Bronchial epithelial cell (primary cell): ENCODE measurements at regions not wholly inside any gene's neighbourhood (a gene's known extent, or its start where the extent isn't known, plus 50 kb on each side); places are given as distances from the start of the nearest gene placed in this dataset.
A peak's percentile ranks its signal among the peaks of the same experiment; 100 is the strongest.

Source experiments
- DNase-seq: peaks from one replicate; pipeline ENCODE4 v3.0.0-alpha.2; 2010; ENCODE audit warnings: low read depth
- FAIRE-seq: peaks from 2 replicates; lab custom pipeline; 2011; peaks lifted over from hg19 to GRCh38; lab: Jason Lieb, UNC
- H3K27me3 ChIP-seq: 2 replicates; pipeline ENCODE4 v1.5.1; 2011; ENCODE audit warnings: low read length; ENCODE audit not compliant: control insufficient read depth, insufficient read depth
- H3K36me3 ChIP-seq: 2 replicates; pipeline ENCODE4 v1.5.1; 2011; ENCODE audit warnings: low read length; ENCODE audit not compliant: control insufficient read depth, insufficient read depth
- H3K4me3 ChIP-seq: 2 replicates; pipeline ENCODE4 v1.5.1; 2011; ENCODE audit warnings: mild to moderate bottlenecking, low read depth, low read length, control low read depth
- TF ChIP-seq, protein P1 (sequence below): IDR thresholded peaks from 2 replicates; pipeline ENCODE4 v1.5.1; 2011; ENCODE audit warnings: mild to moderate bottlenecking, moderate library complexity, low read length, control low read depth, inconsistent platforms; ENCODE audit not compliant: insufficient read depth, severe bottlenecking

DNA sequence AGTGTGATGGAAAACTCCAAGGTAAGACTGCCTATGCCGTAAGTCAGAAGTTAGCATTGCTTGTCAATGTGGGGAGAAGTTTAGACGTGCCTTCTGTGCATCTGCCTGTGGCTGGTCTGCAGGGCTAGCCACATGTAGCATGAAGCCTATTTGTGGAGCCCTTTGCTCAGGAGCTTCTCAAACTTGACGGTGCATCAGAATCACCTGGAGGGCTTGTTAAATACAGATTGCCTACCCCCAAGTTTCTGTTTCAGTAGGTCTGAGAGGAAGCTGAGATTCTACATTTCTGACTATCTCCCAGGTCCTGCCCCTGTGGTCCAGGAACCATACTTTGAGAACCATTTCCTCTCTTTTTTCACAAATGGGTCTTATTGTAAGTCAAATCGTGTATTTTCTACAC is 292.1 kb upstream of the TPM1 start:
- H3K27me3 ChIP-seq = no peaks in the 10 kb centered on the region
- TF ChIP-seq, protein P1, sequence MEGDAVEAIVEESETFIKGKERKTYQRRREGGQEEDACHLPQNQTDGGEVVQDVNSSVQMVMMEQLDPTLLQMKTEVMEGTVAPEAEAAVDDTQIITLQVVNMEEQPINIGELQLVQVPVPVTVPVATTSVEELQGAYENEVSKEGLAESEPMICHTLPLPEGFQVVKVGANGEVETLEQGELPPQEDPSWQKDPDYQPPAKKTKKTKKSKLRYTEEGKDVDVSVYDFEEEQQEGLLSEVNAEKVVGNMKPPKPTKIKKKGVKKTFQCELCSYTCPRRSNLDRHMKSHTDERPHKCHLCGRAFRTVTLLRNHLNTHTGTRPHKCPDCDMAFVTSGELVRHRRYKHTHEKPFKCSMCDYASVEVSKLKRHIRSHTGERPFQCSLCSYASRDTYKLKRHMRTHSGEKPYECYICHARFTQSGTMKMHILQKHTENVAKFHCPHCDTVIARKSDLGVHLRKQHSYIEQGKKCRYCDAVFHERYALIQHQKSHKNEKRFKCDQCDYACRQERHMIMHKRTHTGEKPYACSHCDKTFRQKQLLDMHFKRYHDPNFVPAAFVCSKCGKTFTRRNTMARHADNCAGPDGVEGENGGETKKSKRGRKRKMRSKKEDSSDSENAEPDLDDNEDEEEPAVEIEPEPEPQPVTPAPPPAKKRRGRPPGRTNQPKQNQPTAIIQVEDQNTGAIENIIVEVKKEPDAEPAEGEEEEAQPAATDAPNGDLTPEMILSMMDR = no peak
- no peak overlapping the region for H3K4me3 ChIP-seq
- H3K36me3 ChIP-seq = no peaks in the 10 kb centered on the region
- FAIRE-seq = peak; percentile 43
- no peak for DNase-seq

DNA sequence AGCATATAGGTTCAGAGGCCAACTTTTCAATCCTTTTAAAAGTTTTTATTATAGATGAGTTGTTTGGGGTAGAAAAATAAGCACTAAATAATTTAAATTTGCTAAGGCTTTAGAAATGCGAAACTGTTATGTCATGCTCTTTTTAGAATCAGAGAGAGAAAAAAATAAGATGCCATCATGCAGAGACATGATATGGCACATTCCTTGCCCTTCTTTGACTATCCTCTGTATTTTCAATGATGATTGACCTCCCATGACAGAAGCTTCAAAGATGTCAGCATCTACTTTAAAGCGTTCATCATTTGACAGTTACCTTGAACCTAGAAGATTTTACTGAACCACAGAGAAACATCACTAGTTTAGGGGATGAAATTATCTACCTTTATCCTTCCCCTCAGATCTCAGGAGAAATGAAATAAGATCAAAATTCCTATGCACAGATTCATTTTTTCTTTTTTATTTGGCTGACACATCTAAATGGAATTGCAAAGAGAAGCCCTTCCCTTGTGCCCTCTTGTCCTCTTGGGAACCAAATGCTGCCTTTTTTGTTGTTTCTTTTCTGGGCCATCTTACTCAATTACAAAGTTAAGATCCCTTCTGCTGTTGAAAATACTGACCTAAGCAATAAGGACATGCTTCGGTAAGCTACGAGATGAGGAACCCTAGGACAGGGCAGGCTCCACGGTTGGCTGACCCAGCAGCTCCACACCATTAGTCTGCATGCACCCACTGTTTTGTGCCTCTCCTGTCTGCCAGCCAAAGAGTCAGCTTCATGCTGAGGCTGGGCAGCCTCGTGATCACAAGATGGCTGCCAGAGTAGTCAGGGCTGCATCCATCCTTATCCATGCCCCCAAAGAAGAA is 289.7 kb upstream of the TPM1 start:
- Histone ChIP-seq H3K27me3 (no peaks in the 10 kb centered on the region), H3K36me3 (no peaks in the 10 kb centered on the region), H3K4me3 (no peak overlapping the region)
- TF ChIP-seq, protein P1 = no peak
- FAIRE-seq = no peak
- peak; percentile 46 for DNase-seq

DNA sequence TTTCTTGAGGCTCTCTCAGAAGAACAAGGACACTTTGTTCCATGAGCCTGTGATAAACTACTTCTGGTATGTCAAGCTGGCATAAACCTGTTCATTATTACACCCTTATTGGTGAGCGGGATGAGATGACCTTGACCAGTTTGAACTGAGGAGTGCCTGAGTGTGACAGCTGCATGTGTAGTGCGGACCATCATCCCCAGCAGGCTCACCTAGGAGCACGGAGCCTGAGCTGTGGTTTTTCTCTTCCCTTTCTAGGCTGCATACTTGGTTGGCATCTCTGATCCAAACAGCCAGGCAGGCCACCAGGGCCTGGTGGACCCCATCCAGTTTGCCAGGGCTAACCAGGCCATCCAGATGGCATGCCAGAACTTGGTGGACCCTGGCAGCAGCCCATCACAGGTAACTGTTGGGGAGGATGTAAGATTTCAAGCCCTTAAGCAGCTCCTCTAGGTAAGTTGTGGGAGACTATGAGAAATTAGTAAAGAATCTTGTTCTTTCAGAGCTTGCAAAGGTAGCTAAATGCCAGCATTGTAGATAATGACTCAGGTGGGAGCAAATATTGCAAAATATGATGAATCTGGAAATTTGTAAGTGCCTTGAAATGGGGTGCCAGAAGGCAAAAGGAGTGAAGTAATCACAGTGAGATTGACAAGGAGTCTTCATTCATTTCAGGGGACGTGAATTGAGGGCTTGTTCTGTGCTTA is 288.9 kb upstream of the TPM1 start:
- DNase-seq (peak; percentile 98), FAIRE-seq (peak; percentile 85)
- H3K4me3 ChIP-seq = no peak overlapping the region
- TF ChIP-seq, protein P1 = no peak
- H3K36me3 ChIP-seq = no peaks in the 10 kb centered on the region
- H3K27me3 ChIP-seq = no peaks in the 10 kb centered on the region

DNA sequence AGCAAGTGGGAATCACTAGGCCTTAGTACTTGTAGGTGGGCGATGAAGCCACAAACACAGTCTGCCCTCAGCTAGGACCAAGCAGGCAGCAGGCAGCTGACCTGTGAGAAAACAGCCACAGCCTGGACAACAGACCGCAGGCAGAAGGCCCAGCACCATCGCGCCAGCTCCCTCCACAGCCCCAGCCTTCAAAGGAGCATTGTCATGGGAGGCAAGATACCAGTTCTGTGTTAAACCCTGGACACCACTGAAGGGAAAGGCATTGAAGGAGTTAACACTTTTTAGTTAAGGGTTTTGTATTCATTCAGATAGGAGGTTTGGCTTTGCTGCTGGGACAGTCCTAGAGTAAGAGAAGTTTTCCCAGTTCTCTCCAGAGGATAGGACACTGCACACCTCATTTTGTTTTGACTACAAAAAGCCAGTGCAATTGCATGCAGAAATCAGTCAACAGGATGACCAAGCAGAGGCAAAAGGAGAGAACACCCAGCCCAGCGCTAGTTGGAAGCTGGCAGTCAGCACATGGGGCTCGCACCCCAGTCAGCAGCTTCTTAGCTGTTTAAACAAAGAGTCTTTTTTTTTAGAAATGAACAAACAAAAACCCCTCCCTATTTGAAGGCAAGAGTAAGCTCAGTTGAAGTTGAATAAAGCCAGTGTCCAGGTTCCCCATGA is 286.1 kb upstream of the TPM1 start:
- DNase-seq (no peak), FAIRE-seq (no peak)
- Histone ChIP-seq H3K36me3 (no peaks in the 10 kb centered on the region), H3K4me3 (no peak overlapping the region), H3K27me3 (no peaks in the 10 kb centered on the region)
- TF ChIP-seq, protein P1 = no peak

DNA sequence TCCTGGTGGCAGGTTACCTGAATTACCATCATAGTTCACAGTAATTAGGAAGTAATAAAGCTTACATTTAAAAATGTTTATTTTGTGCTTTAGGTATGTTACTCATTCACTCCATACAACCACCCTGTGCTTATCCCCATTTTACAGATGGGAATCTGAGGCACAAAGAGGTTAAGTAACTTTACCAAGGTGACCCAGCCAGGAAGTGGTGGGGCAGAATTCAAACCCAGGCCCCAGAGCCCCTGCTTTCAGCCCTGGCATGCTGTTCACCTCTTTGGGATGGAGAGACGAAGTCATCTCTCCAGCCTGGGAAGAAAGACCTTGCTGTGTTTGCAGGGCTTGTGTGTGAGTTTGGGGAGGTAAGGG is 285.6 kb upstream of the TPM1 start:
- Histone ChIP-seq H3K36me3 (no peaks in the 10 kb centered on the region), H3K4me3 (no peak overlapping the region), H3K27me3 (no peaks in the 10 kb centered on the region)
- TF ChIP-seq, protein P1 = no peak
- FAIRE-seq (no peak), DNase-seq (no peak)
